GM18498 (cell line): ENCODE measurements at regions not wholly inside any gene's neighbourhood (a gene's known extent, or its start where the extent isn't known, plus 50 kb on each side); places are given as distances from the start of the nearest gene placed in this dataset.
"Not testable (repeated sequence)": the region's sequence is repeated elsewhere in the genome, so short reads cannot be mapped to it uniquely, and the experiment has no call there.

ENCODE experiments used
- ATAC-seq: cut with Tn5 transposase; IDR thresholded peaks from one replicate; pipeline ENCODE4 v1.9.1; 2021; ENCODE audit warnings: mild to moderate bottlenecking, moderate library complexity; ENCODE audit not compliant: unreplicated experiment

DNA sequence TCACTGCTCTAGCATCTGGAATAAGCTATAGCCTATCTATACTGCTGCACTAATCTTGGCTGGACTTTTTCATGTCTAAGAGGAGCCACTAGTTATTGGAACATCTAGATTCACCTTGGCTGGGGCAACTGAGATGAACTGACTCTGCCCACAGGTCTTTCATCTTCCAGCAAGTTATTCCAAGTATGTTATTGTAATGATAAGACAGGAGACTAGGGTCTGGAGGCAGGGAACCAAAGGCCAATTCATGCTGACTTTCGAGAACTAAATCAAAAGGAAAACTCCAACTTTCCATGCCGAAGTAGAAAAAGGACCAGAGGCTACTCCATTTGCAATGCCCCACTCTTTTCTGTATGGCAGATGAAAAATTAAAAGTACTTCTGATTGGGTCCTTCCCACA is 1243.0 kb upstream of the RAG2 start:
- ATAC-seq: no peak

DNA sequence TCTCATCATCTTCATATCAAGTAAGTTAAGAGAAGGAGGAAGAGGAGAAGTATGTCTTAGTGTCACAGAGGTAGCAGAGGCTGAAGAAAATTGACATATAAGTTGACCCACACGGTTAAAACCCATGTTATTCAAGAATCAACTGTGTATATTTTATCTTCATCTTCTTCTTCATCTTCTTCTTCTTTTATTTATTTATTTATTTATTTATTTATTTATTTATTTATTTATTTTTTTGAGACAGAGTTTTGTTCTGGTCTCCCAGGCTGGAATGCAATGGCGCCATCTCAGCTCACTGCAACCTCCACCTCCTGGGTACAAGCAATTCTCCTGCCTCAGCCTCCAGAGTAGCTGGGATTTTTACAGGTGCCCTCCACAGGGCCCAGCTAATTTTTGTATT is 1242.3 kb upstream of the RAG2 start:
- not testable (repeated sequence) for ATAC-seq

DNA sequence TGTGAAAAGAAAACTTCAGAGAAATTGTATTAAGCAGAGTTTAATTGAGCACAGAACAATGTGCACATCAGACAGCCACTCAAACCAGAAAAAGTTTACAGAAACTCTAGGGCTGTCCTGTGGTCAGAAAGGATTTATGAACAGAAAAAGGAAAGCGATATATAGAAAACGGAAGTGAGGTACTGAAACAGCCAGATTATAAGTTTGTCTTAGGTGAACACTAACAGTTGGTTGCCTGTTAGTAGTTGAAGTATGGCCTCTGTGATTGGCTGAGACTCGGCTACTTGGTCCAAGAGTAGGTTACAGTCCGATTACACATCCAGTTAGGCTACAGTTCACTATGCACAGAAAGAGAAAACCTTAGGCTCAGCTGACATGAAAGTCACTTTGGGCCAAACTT is 1232.5 kb upstream of the RAG2 start:
- no peak for ATAC-seq

DNA sequence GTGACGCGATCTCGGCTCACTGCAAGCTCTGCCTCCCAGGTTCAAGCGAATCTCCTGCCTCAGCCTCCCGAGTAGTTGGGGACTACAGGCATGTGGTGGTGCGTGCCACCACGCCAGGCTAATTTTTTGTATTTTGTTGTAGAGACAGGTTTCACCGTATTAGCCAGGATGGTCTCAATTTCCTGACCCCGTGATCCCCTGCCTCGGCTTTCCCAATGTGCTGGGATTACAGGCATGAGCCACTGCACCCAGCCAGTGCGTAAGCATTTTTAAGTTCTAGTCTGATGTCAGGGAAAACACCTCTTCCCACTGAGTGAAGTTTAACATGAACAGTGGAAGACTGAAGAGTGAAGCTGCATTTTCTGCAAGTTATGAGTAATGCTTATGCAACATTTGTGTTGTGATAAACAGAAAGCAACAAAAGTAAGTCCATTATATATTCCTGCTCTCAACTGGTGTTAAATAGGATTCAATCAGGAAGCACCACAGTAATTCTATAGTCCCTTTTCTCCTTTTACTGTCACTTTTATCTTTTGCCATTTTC is 1219.8 kb upstream of the RAG2 start:
- no peak for ATAC-seq

DNA sequence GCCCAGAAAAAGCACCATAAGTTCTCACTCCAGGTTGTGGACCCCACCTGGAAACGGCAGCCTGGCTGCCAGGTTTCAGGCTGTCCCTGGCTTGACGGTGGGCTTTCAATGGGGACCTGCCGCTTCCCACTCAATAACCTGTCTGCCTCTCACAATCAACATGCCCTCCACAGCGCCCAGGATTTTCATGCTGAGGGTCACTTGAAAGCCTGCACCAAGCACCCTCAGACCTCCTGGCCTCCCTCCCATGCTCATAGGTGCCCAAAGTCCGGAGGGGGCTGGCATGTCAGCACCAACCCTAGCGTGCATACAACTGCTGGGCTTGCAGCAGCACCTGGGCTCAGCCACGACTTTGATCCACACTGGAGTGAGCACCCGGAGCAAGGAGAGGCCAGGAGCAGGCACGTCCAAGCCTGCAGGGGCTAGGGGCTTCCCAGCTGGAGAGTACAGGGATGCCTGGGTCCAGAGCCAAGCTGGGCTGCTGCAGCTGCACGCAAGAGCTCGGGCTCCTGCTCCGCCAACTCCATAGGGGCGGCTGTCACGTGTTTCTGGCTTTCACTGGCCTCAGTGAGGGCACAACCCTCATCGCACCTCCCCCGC is 1214.3 kb upstream of the RAG2 start:
- ATAC-seq: no peak

DNA sequence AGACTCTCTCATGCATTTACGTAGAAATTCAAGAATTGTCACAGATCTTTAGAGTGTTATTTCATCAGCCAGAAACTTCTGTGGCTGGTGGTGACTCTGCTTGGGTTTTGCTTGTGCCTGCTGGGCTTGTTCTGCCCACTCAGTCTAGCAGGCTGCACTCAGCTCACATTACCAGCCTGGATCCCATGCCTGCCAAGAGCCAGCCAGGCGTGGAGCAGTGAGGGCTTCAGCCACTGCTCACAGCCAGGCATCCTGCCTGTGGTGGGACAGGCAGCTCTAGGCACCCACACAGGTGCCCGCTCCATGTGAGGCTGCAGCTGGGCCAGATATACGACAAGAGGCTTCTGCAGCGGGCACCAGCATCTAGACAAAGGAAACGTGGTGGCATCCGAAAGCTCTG is 1213.3 kb upstream of the RAG2 start:
- no peak for ATAC-seq

DNA sequence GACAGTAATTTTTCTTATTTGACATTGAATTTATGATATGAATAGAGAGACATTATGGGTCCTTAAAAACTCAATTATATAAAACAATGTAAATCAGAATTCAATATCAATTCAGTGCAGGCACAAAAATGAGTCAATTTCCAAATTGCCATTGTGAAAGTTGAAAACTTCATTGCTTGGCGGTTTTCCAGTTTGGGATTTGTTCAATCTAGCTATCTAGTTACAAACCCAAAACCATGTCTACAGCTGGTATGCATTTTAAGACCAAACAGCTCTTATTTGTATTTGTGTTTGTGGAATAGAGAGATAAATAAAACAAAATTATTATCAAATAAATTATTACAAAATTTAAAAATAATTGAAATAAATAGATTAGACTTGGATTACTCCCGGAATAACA is 1206.6 kb upstream of the RAG2 start:
- ATAC-seq: no peak

DNA sequence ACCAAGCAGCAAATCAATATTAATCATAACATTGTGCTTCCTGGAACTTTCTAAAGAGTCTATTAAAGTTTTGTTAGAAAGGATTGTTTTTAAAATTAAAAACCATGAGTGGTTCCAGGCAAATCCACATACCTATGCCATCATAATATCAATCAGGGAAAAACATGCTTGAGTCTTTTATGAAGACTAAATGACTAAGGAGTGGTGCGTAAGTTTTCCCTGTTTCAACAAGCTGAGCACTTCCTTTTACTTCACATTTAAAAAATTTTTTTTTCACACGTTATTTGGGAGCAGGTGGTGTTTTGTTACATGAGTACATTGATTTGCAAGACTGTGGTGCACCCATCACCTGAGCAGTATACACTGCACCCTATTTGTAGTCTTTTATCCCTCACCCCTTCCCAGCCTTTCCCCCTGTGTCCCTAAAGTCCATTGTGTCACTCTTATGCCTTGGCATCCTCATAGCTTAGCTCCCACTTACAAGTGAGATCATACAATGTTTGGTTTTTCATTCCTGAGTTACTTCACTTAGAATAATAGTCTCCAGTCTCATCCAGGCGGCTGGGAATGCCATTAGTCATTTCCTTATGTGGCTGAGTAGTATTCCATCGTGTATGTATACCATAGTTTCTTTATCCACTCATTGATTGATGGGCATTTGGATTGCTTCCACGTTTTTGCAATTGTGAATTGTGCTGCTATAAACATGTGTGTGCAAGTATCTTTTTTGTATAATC is 1190.3 kb upstream of the RAG2 start:
- ATAC-seq: no peak

DNA sequence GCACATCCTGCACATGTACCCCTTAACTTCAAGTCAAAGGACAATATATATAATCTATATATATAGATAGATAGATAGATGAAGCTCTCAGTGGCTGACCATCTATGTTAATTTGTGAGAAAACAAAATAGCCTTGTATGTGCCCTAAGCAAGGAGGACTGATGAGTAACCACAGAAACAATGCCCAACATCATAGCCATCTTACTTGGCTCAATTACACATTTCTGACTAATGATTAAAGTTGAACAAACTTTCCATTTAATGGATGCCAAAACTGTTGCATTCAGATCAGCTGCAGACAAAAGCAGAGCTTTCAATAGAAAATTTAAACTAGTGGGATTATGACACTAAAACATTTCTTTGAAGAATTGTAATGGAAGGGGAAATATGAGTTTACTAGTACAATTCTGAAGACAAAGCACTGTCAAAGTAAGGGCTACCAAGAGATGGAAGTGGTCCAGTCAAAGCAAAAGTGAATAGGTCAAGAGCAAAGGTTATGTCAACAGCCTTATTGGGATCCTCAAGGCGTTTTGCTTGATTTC is 1188.2 kb upstream of the RAG2 start:
- no peak for ATAC-seq

DNA sequence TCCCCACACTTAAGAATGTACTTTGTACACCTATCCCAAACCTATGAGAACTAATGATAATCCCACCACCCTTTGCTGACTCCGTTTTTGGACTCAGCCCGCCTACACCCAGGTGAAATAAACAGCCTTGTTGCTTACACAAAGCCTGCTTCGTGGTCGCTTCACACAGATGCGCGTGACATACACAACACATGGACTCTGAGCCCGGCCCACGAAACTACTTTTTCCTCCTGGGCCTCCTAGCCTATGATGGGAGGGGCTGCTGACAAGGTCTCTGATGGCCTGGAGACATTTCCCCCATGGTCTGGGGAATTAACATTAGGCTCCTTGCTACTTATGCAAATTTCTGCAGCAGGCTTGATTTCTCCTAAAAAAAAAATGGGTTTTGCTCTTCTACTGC is 1176.4 kb upstream of the RAG2 start:
- no peak for ATAC-seq

DNA sequence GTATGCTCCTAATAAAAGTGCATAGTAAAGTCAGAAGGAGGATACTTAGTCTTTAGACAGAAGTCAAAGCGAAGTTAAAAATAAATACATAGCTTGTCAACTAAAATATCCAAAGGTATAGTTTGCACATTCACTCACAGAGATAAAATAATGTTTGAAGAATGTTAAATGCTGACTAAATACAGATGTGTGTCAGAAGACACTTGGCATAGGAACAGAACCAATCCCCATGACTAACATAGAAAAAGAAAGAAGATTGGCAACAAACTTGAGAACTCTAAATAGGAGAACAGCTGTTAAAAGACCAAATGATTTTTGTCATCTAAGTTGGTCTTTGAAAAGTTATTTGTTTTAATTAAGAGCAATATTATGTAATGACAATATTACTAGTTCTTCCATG is 1172.1 kb upstream of the RAG2 start:
- no peak for ATAC-seq

DNA sequence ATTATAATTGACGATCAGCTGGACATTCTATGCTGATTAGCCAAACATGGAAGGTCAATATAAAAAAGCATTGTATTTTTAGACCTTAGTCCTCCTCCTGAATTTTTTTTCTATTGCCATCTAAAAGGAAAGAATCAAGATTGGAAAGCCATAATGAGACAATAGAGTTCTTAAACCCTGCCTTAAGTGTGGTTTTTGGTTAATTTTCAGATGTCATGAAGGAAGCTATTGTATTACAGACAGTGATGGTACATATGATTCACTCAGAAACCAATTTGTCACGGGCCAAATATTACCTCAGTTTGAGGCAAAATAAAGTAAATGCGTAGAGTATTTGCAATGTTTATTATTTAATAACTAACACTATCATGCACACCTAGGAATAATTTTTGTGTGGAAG is 1164.0 kb upstream of the RAG2 start:
- no peak for ATAC-seq

DNA sequence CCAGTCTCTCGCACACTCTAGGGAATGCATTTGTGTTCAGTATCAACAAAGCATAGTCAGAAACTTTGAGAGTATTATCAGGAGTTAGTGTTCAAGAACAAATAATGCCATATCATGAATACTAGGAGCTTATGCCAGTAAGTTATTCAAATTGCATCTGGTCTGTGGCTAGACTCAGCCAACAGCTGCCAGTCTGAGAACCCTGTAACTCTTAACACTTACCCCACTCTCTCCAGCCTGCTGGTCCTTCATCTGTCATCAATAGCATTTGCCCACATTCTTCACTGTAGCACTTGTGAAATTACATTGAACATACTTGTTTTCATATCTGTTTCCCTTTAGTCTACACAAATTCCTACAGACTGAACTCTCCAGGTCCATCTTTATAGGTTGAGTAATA is 1157.5 kb upstream of the RAG2 start:
- no peak for ATAC-seq

DNA sequence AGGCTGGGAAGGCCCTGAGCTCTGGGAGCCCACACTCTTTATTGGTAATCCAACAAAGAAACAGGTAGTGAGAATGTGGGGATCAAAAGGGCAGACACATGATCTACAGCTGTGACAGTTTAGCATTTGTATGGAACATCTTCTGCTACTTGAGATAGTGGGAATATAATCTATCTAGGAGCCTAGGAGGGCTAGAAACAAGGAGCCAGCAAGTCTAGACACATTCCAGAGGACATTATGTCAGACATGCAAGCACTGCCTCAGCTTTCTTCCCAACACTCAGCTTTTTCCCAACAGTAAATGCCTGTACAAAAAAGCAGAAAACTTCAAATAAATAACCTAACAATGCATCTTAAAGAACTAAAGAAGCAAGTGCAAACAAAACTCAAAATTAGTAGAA is 1150.6 kb upstream of the RAG2 start:
- no peak for ATAC-seq

DNA sequence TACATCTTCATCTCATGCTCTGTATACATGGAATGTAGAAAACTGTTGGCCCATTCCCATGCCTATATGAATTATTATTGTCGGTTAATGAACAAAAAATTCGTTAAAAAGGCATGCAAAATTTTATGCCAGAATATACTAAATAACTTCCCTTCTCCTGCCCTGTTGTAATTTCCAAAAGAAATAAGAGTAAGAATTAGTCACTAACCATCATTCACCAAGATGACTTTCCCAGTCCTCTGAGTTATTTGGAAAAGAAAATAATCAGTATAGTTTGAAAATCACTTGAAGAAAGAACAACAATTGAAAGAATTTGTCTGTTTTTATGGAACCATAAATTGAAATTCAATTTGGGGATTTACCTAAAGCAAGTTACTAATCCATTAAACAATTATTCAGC is 1149.1 kb upstream of the RAG2 start:
- ATAC-seq: no peak

DNA sequence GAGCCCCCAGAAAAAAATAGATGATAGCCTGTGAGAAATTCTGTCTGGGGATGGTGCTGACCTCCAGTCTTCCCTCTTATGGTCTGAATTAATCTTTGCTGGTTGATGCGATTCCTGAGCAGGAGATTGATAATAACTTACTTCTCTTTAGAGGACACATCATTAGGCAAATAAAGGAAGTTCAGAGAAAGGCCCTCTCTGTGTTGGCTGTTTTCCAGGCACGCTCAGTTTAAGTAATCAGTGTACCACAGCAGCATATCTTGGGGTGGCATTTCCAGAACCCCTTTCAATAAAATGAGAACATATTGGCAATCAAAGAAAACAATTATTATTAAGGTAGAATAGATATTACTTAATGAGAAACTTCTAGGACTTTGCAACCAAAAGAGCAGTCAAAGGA is 1129.3 kb upstream of the RAG2 start:
- no peak for ATAC-seq

DNA sequence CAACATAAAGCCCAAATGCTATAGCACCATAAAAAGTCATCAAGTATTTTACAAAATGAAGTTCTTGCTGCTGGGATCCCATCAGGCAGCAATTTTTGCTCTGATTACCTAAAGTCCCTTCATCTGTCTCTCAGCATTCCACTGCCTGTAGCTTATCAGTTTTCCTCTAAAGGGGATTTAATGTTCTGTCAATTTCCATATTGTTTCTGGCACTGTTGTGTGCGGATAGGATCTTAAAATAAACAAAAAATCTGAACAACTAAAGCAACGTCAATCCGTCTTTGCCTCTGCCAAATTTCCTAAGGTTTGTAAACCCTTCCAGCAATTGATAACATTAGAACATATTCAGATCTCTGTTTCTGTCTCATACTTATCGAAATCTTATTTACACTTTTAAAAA is 1126.3 kb upstream of the RAG2 start:
- ATAC-seq: no peak

DNA sequence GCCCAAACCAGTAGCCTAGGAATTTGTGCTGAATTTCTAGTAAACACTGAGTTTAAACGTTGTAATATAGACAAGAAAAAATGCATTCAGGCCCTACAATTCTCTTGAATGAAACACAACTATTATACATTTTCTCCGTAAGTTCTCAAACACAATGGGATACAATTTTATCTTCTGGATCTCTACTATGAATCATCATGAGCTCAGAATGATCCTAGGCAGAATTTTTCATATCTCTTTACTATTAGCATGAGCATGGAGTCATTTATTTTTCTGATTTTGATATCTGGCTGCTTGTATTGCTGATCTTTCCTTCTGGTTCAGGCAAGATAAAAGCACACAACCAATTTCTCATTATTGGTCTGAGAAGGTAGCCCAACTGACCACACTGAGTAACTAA is 1123.4 kb upstream of the RAG2 start:
- no peak for ATAC-seq

DNA sequence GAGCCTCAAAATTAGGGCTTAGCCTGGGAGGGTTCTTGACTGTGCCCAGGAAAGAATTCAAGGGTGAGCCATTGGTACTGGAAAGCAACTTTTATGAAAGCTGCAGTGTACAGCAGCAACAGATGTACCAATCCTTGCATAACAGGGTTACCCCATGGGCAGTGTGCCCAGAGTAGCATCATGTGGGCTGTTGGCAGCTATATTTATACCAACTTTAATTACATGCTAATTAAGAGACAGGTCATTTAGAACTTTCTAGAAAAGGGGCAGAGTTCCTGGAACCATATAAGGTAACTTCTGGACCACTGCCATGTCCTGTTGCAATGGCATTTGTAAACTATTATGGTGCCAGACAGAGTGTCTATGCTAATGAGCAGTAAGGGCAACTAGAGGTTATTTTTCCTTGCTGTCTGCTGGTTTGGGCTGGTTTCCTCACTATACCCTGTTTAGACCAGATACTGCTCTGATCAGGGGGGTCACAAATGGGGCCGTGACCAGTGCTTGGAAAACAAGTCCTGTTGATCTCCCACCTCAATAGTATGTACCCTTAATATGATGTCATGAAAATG is 1120.5 kb upstream of the RAG2 start:
- no peak for ATAC-seq

DNA sequence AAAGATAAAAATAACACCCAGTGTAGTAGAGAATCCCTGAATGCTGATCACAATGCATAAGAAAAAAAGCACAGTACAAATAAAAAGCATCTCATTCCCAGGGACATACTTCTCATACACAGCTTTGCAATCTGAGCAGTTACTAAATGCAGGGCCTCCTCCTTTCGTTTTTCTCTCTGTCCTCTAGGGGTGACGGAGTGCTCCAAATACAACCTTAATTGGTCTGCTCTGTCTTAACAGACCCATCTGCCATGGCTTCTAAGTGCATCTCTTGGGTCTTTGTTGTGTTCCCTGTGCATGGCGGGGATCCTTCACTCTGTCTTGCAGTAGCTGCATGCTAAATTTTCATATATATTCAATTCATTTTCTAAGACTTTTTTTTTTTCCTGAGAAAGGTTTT is 1114.2 kb upstream of the RAG2 start:
- no peak for ATAC-seq

DNA sequence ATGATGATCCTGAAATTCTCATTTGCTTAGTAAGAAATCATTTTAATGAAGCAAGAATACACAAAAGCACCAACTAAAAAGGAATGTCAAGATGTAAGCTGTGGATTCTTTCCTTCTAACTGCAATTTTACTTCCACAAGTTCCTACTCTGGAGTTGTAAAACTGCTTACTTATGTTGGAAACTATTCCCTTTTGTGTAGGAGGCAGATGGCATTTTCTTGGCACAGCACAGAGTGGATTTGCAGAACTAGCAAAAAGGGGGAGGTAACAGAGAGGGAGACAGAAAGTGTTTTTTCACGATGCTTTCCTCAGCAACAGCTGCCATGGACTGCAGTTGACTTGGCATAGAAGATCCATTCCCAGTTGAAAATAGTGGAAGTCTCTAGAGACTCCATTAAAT is 1112.0 kb upstream of the RAG2 start:
- no peak for ATAC-seq

DNA sequence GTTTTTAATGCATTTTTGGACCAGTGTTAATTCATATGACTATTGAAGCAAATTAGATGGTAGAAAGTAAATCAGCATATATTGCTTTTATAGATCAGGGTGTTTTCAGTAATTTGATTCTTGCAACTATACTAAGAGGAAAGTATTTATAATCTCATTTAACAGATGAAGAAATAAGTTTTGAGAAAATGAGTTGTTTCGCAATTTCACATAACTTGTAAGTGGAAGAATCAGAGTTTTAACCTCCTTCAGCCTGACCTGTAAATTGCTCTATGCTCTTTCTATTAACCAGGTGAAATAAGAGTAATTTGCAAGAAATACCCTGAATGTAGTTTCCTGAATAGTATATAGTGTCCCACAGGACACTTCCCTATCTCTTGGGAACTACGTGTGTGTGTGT is 1106.8 kb upstream of the RAG2 start:
- no peak for ATAC-seq
